ENCODE measurements at regions not wholly inside any gene's neighbourhood (a gene's known extent, or its start where the extent isn't known, plus 50 kb on each side); places are given as distances from the start of the nearest gene placed in this dataset.
"Not testable (repeated sequence)": the region's sequence is repeated elsewhere in the genome, so short reads cannot be mapped to it uniquely, and the experiment has no call there.

DNA sequence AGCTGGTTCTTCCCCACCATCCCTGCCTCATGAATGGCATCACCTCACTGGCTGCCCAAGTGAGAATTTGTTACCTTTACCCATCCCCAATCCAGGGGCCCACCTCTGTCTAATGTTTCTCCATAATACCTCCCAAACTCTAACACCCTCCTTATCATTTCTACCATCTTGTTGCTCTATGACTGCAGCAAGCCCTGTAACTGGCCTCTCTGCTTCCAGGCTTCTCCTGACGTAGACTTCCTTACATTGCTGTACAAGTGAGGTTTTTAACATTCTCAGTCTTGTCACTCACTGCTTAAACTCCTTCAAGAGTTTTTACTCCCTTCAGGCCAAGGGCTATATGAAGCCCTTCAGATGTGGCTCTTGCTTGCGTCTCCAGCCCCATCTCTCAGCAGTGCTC is 53.5 kb upstream of the KIF2A start:
- TF ChIP-seq, protein P1, sequence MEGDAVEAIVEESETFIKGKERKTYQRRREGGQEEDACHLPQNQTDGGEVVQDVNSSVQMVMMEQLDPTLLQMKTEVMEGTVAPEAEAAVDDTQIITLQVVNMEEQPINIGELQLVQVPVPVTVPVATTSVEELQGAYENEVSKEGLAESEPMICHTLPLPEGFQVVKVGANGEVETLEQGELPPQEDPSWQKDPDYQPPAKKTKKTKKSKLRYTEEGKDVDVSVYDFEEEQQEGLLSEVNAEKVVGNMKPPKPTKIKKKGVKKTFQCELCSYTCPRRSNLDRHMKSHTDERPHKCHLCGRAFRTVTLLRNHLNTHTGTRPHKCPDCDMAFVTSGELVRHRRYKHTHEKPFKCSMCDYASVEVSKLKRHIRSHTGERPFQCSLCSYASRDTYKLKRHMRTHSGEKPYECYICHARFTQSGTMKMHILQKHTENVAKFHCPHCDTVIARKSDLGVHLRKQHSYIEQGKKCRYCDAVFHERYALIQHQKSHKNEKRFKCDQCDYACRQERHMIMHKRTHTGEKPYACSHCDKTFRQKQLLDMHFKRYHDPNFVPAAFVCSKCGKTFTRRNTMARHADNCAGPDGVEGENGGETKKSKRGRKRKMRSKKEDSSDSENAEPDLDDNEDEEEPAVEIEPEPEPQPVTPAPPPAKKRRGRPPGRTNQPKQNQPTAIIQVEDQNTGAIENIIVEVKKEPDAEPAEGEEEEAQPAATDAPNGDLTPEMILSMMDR (IDR thresholded peaks at IDR 0.05; ENCODE audit: low read length): not testable (repeated sequence)
- TF ChIP-seq EZH2 (optimal IDR thresholded peaks at IDR 0.05; ENCODE audit: low read depth, low read length): not testable (repeated sequence)
